NCI-H2081 (cell line): ENCODE measurements at regions not wholly inside any gene's neighbourhood (a gene's known extent, or its start where the extent isn't known, plus 50 kb on each side); places are given as distances from the start of the nearest gene placed in this dataset.
A peak's percentile ranks its signal among the peaks of the same experiment; 100 is the strongest.

Experiments used
- DNase-seq, 2 experiments: peaks; one replicate each; lab custom pipeline; 2025; lab: John Stamatoyannopoulos, UW

- no peak for DNase-seq
Observed at GRCh38 chr11:130776061-130776419, 140.2 kb downstream of the SNX19 start.

- DNase-seq = no peak
Observed at GRCh38 chr11:130778026-130778425, 138.3 kb downstream of the SNX19 start.

GRCh38 chr11:130778705-130779104 is 137.6 kb downstream of the SNX19 start:
- DNase-seq = no peak

GRCh38 chr11:130779267-130779666 is 137.0 kb downstream of the SNX19 start:
- DNase-seq = no peak

- no peak for DNase-seq
Observed at GRCh38 chr11:130779943-130780342, 136.3 kb downstream of the SNX19 start.

GRCh38 chr11:130780437-130780836 is 135.8 kb downstream of the SNX19 start:
- no peak for DNase-seq

- DNase-seq = no peak
Observed at GRCh38 chr11:130781931-130782330, 134.3 kb downstream of the SNX19 start.

GRCh38 chr11:130782361-130783222 is 133.7 kb downstream of the SNX19 start:
- DNase-seq = no peak

- DNase-seq = no peak
Observed at GRCh38 chr11:130783323-130783722, 133.0 kb downstream of the SNX19 start.

- peak in 1 of 2 experiments; percentile 10 for DNase-seq
Observed at GRCh38 chr11:130785380-130786116, 130.7 kb downstream of the SNX19 start.

GRCh38 chr11:130786586-130786985 is 129.7 kb downstream of the SNX19 start:
- no peak for DNase-seq

- DNase-seq = no peak
Observed at GRCh38 chr11:130787092-130787616, 129.1 kb downstream of the SNX19 start.

- DNase-seq = no peak
Observed at GRCh38 chr11:130787973-130788570, 128.2 kb downstream of the SNX19 start.

GRCh38 chr11:130789056-130789640 is 127.1 kb downstream of the SNX19 start:
- no peak for DNase-seq

GRCh38 chr11:130790689-130791088 is 125.6 kb downstream of the SNX19 start:
- DNase-seq = no peak

- no peak for DNase-seq
Observed at GRCh38 chr11:130792772-130793171, 123.5 kb downstream of the SNX19 start.

GRCh38 chr11:130796828-130797227 is 119.5 kb downstream of the SNX19 start:
- DNase-seq = no peak

- DNase-seq = no peak
Observed at GRCh38 chr11:130798280-130798679, 118.0 kb downstream of the SNX19 start.

- DNase-seq = no peak
Observed at GRCh38 chr11:130798801-130799200, 117.5 kb downstream of the SNX19 start.

GRCh38 chr11:130801333-130802122 is 114.8 kb downstream of the SNX19 start:
- no peak for DNase-seq

- no peak for DNase-seq
Observed at GRCh38 chr11:130802567-130802966, 113.7 kb downstream of the SNX19 start.
